Trophoblast cell (in vitro differentiated cells and primary cell): ENCODE measurements at regions not wholly inside any gene's neighbourhood (a gene's known extent, or its start where the extent isn't known, plus 50 kb on each side); places are given as distances from the start of the nearest gene placed in this dataset.

Experiments used
- DNase-seq, 2 donors: peaks; one replicate each; pipeline ENCODE4 v3.0.0-alpha.2; 2016
- H2AFZ ChIP-seq: 2 replicates; pipeline ENCODE4 v1.6.1; 2013; ENCODE audit warnings: low read length, moderate library complexity, mild to moderate bottlenecking; ENCODE audit not compliant: insufficient read depth, poor library complexity
- H2AK5ac ChIP-seq: 2 replicates; pipeline ENCODE4 v1.6.1; 2013; ENCODE audit warnings: mild to moderate bottlenecking, low read length
- H2BK120ac ChIP-seq: 2 replicates; pipeline ENCODE4 v1.6.1; 2013; ENCODE audit warnings: low read length, mild to moderate bottlenecking, moderate library complexity; ENCODE audit not compliant: insufficient read depth, poor library complexity
- H2BK12ac ChIP-seq: 2 replicates; pipeline ENCODE4 v1.6.1; 2013; ENCODE audit warnings: mild to moderate bottlenecking, low read length, moderate library complexity
- H2BK5ac ChIP-seq: 2 replicates; pipeline ENCODE4 v1.6.1; 2013; ENCODE audit warnings: low read length, low read depth, moderate library complexity, mild to moderate bottlenecking; ENCODE audit not compliant: poor library complexity
- H3K14ac ChIP-seq: 2 replicates; pipeline ENCODE4 v1.6.1; 2013; ENCODE audit warnings: mild to moderate bottlenecking, low read length
- H3K18ac ChIP-seq: 2 replicates; pipeline ENCODE4 v1.6.1; 2013; ENCODE audit warnings: mild to moderate bottlenecking, low read length
- H3K23ac ChIP-seq: 2 replicates; pipeline ENCODE4 v1.6.1; 2013; ENCODE audit warnings: low read length
- H3K27ac ChIP-seq: 2 replicates; pipeline ENCODE4 v1.5.1; 2013; ENCODE audit warnings: low read depth, mild to moderate bottlenecking, inconsistent platforms, low read length, moderate library complexity
- H3K27me3 ChIP-seq: 2 replicates; pipeline ENCODE4 v1.6.1; 2013; ENCODE audit warnings: inconsistent platforms, mild to moderate bottlenecking, low read length, moderate library complexity; ENCODE audit not compliant: insufficient read depth
- H3K36me3 ChIP-seq, 2 experiments: 1 replicate in 1 of 2; 2 replicates in 1 of 2; pipeline ENCODE4 v1.6.1; 2013; ENCODE audit warnings: low read length in 2 of 2, mild to moderate bottlenecking in 2 of 2, moderate library complexity in 1 of 2; ENCODE audit not compliant: insufficient read depth in 2 of 2, control insufficient read depth in 1 of 2
- H3K4ac ChIP-seq: 2 replicates; pipeline ENCODE4 v1.6.1; 2013; ENCODE audit warnings: low read depth, mild to moderate bottlenecking, low read length, moderate library complexity
- H3K4me1 ChIP-seq, 2 experiments: 1 replicate in 1 of 2; 2 replicates in 1 of 2; pipeline ENCODE4 v1.6.1; 2013; ENCODE audit warnings: low read length in 2 of 2, mild to moderate bottlenecking in 2 of 2, moderate library complexity in 1 of 2; ENCODE audit not compliant: insufficient read depth in 2 of 2, control insufficient read depth in 1 of 2
- H3K4me2 ChIP-seq: 2 replicates; pipeline ENCODE4 v1.6.1; 2013; ENCODE audit warnings: inconsistent platforms, mild to moderate bottlenecking, low read length, moderate library complexity
- H3K4me3 ChIP-seq: 2 replicates; pipeline ENCODE4 v1.5.1; 2013; ENCODE audit warnings: mild to moderate bottlenecking, low read depth, low read length, inconsistent platforms
- H3K79me1 ChIP-seq: one replicate; pipeline ENCODE4 v1.6.1; 2013; ENCODE audit warnings: low read length
- H3K79me2 ChIP-seq: 2 replicates; pipeline ENCODE4 v1.6.1; 2013; ENCODE audit warnings: low read length, mild to moderate bottlenecking; ENCODE audit not compliant: control insufficient read depth, insufficient read depth, poor library complexity
- H3K9ac ChIP-seq: 2 replicates; pipeline ENCODE4 v1.6.1; 2013; ENCODE audit warnings: mild to moderate bottlenecking, low read length
- H3K9me3 ChIP-seq: 2 replicates; pipeline ENCODE4 v1.6.1; 2013; ENCODE audit warnings: low read depth, mild to moderate bottlenecking, control low read depth, inconsistent platforms, low read length; ENCODE audit not compliant: insufficient read depth
- H4K12ac ChIP-seq: 2 replicates; pipeline ENCODE4 v1.6.1; 2013; ENCODE audit warnings: low read depth, mild to moderate bottlenecking, low read length, moderate library complexity
- H4K8ac ChIP-seq: 2 replicates; pipeline ENCODE4 v1.6.1; 2013; ENCODE audit warnings: low read depth, mild to moderate bottlenecking, low read length, moderate library complexity
- H4K91ac ChIP-seq: one replicate; pipeline ENCODE4 v1.6.1; 2013; ENCODE audit warnings: low read depth, mild to moderate bottlenecking, low read length, moderate library complexity
- WGBS: extraction: QIAGEN DNeasy Blood & Tissue Kit; methylation state at CpG from one replicate; pipeline ENCODE4 v1.1.7; 2013; ENCODE audit warnings: missing lambda C conversion rate; ENCODE audit not compliant: insufficient read length, insufficient coverage; ENCODE audit errors: extremely low coverage; 5-methylcytosine and 5-hydroxymethylcytosine counted together

- Histone ChIP-seq H4K12ac (no peak overlapping the region), H2BK5ac (no peak overlapping the region), H3K79me1 (no peaks in the 10 kb centered on the region), H3K14ac (no peak overlapping the region), H3K4me1 (no peaks in the 10 kb centered on the region), H3K27ac (no peak overlapping the region), H3K36me3 (no peaks in the 10 kb centered on the region), H3K4ac (no peak overlapping the region), H3K9me3 (no peaks in the 10 kb centered on the region), H4K8ac (no peak overlapping the region), H2AK5ac (no peak overlapping the region), H3K27me3 (no peaks in the 10 kb centered on the region), H2AFZ (no peak overlapping the region), H3K18ac (no peak overlapping the region), H3K9ac (no peak overlapping the region), H3K4me3 (no peak overlapping the region), H4K91ac (no peak overlapping the region), H3K23ac (no peak overlapping the region), H2BK120ac (no peak overlapping the region), H3K79me2 (no peaks in the 10 kb centered on the region), H3K4me2 (no peak overlapping the region), H2BK12ac (no peak overlapping the region)
- no peak for DNase-seq
- WGBS = no CpG with 5 or more reads among the region's 6 CpGs
These were observed 205.2 kb upstream of the ADCY2 start for GRCh38 chr5:7190712-7191250.

- H3K79me1 ChIP-seq = no peaks in the 10 kb centered on the region
- H3K18ac ChIP-seq = no peak overlapping the region
- H3K4ac ChIP-seq = no peak overlapping the region
- H3K79me2 ChIP-seq = no peaks in the 10 kb centered on the region
- no peak overlapping the region for H3K9ac ChIP-seq
- H2BK12ac ChIP-seq = no peak overlapping the region
- DNase-seq = no peak
- H4K91ac ChIP-seq = no peak overlapping the region
- no peak overlapping the region for H4K12ac ChIP-seq
- H2BK5ac ChIP-seq = no peak overlapping the region
- H3K4me1 ChIP-seq = no peaks in the 10 kb centered on the region
- H2AFZ ChIP-seq = no peak overlapping the region
- H3K36me3 ChIP-seq = no peaks in the 10 kb centered on the region
- no CpG with 5 or more reads among the region's 3 CpGs for WGBS
- no peak overlapping the region for H3K14ac ChIP-seq
- no peak overlapping the region for H2BK120ac ChIP-seq
- no peaks in the 10 kb centered on the region for H3K27me3 ChIP-seq
- H3K9me3 ChIP-seq = no peaks in the 10 kb centered on the region
- no peak overlapping the region for H3K4me3 ChIP-seq
- no peak overlapping the region for H2AK5ac ChIP-seq
- no peak overlapping the region for H3K27ac ChIP-seq
- H3K4me2 ChIP-seq = no peak overlapping the region
- H3K23ac ChIP-seq = no peak overlapping the region
- H4K8ac ChIP-seq = no peak overlapping the region
These were observed 203.9 kb upstream of the ADCY2 start for GRCh38 chr5:7192016-7192415.

GRCh38 chr5:7202846-7203245 lies 193.1 kb upstream of the ADCY2 start:
- Histone ChIP-seq H4K12ac (no peak overlapping the region), H3K36me3 (no peaks in the 10 kb centered on the region), H4K91ac (no peak overlapping the region), H3K27ac (no peak overlapping the region), H3K14ac (no peak overlapping the region), H3K9me3 (peaks cover 3% of the 10 kb centered on the region), H3K4me2 (no peak overlapping the region), H3K79me2 (no peaks in the 10 kb centered on the region), H2BK12ac (no peak overlapping the region), H2AK5ac (no peak overlapping the region), H3K4ac (no peak overlapping the region), H3K27me3 (no peaks in the 10 kb centered on the region), H2BK5ac (no peak overlapping the region), H3K79me1 (no peaks in the 10 kb centered on the region), H3K4me3 (no peak overlapping the region), H3K4me1 (no peaks in the 10 kb centered on the region), H2BK120ac (no peak overlapping the region), H4K8ac (no peak overlapping the region), H3K18ac (no peak overlapping the region), H2AFZ (no peak overlapping the region), H3K23ac (no peak overlapping the region), H3K9ac (no peak overlapping the region)
- no CpG with 5 or more reads among the region's 1 CpG for WGBS
- no peak for DNase-seq

GRCh38 chr5:7207979-7208378 lies 188.0 kb upstream of the ADCY2 start:
- H3K36me3 ChIP-seq = no peaks in the 10 kb centered on the region
- WGBS = no CpG with 5 or more reads among the region's 2 CpGs
- DNase-seq = no peak
- H3K18ac ChIP-seq = no peak overlapping the region
- H3K14ac ChIP-seq = no peak overlapping the region
- H3K27ac ChIP-seq = no peak overlapping the region
- H2AK5ac ChIP-seq = no peak overlapping the region
- no peak overlapping the region for H3K23ac ChIP-seq
- H3K4me3 ChIP-seq = no peak overlapping the region
- no peak overlapping the region for H3K4me2 ChIP-seq
- H2BK120ac ChIP-seq = no peak overlapping the region
- H3K9ac ChIP-seq = no peak overlapping the region
- no peak overlapping the region for H4K91ac ChIP-seq
- H3K79me1 ChIP-seq = no peaks in the 10 kb centered on the region
- H2BK12ac ChIP-seq = no peak overlapping the region
- H2AFZ ChIP-seq = no peak overlapping the region
- H3K79me2 ChIP-seq = no peaks in the 10 kb centered on the region
- peaks cover 0 to 2% of the 10 kb centered on the region in 2 experiments for H3K4me1 ChIP-seq
- no peak overlapping the region for H4K12ac ChIP-seq
- no peak overlapping the region for H4K8ac ChIP-seq
- H3K4ac ChIP-seq = no peak overlapping the region
- H3K9me3 ChIP-seq = no peaks in the 10 kb centered on the region
- H3K27me3 ChIP-seq = no peaks in the 10 kb centered on the region
- no peak overlapping the region for H2BK5ac ChIP-seq
